ENCODE measurements at regions not wholly inside any gene's neighbourhood (a gene's known extent, or its start where the extent isn't known, plus 50 kb on each side); places are given as distances from the start of the nearest gene placed in this dataset.
"Not testable (repeated sequence)": the region's sequence is repeated elsewhere in the genome, so short reads cannot be mapped to it uniquely, and the experiment has no call there.

DNA sequence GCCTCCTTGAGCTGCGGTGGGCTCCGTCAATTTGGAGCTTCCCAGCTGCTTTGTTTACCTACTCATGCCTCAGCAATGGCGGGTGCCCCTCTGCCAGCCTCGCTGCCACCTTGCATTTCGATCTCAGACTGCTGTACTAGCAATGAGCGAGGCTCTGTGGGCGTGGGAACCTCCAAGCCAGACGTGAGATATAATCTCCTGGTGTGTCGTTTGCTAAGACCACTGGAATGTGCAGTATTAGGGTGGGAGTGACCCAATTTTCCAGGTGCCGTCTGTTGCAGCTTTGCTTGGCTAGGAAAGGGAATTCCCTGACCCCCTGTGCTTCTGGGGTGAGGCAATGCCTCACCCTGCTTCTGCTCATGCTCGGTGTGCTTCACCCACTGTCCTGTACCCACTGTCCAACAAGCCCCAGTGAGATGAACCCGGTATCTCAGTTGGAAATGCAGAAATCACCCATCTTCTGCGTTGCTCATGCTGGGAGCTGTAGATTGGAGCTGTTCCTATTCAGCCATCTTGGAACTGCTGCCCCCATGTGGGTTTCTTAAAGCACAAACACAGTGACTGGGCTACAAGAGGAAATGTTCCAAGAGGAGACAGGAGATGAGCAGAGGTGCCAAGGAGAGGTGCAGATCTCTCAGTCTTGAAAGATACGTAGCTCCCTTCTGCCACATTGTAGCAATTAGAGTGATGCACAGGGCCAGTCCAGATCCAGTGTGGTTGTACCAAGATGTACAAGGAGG, 193.0 kb upstream of the IGFBP7 start:
- DNase-seq, result no peak

DNA sequence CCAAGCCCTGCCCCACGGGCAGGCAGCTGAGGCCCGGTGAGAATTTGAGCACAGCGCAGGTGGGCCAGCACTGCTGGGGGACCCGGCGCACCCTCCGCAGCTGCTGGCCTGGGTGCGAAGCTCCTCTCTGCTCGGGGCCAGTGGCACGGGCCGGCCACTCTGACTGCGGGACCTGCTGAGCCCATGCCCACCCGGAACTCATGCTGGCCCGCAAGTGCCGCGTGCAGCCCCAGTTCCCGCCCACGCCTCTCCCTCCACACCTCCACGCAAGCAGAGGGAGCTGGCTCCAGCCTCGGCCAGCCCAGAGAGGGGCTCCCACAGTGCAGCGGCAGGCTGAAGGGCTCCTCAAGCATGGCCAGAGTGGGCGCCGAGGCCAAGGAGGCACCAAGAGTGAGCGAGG, 190.1 kb upstream of the IGFBP7 start:
- not testable (repeated sequence) for DNase-seq

DNA sequence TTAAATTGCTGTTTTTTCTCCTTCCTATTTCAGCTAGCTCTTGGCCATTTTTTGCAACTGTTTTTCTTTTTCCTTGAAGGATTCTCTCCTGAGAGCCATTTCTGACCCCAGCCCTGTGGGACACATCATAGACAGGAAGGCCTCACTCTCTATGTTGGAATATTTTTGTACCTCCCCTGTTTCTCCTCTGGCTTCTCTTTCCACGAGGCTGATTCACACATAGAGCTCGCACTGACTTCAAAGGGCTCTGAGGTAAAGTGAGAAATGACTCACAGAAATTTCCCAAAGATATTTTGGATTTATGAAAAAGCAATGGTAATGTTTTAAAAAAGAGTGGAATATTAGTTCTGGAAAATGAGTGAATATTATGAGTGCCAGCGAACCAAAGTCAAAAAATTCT, 181.7 kb upstream of the IGFBP7 start:
- DNase-seq, result no peak

DNA sequence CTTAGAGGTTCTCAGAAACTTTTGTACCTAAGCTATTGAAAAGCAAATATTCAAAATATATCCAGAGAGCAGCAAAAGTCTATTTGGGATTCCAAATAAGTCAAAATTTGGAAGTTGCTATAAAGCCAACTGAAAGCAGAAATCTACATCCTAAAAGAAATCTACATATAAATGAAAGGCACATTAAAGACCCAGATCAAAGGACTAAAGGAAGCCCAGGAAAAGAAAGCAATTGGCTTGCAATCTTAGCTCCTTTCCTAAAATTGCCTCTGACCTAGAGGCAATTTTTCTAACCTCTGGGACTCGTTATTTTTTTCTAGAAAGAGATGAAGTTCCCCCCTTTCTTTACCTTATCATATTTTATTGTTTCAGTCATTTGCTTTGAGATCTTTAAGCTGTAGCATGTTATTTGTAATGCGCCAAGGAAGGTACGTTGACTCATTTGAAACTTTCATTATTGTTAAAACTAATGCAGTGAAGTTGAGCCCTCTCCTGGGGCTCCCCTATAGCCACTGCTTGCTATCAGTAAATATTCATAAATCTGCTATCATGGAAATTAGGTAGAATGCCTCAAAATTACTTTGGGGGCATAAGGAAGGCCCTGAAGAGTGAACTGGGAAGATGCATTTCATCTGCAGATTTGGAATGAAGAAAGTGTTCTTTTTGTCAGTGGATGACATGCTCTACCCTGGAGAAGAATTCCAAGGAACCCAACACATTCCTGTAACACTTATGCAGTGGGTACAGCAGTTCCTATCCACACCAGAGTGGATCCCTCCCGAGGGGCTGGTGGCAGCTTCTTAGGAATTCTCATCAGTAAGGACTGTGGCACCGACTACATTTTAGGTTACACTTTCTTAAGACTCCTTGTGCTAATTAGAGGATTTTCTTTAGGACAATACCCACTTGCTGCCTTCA, 177.8 kb upstream of the IGFBP7 start:
- DNase-seq, result no peak

DNA sequence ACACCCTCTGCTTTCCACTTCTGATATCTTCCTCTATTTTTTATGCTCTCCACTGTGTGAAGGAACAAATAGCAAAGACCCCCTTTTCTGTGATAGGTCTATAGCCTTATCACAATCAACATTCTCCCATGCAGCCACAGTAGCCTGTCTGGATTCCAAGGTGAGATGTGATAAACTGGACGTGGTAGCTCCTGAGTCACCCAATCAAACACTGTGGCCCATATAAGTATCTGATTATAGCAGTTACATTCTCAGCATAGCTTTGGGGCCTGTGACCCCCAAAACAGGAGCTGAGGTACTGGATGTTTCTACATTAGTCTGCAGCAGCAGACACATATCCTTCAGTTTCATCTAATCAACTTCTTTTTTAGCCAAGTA, 172.7 kb upstream of the IGFBP7 start:
- DNase-seq, result no peak

DNA sequence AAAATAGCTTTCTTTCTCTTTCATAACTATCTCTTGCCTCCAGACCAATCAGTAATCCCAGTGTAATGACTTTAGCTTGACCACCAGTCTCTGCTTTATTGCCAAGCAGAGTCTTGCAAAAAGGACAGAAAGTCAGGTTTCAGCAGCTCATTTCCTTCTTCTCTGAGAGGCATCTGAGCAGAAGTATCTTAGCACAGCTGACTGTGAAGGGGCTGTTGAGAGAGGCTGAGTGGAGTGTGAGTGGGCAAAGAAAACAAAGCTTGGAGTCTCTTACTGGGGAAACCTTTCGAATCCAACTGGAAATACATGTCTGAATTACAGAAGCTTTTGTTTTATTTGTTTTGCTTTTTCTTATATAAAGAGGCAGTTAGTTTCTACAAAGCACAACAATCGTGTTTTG, 170.3 kb upstream of the IGFBP7 start:
- DNase-seq, result no peak

DNA sequence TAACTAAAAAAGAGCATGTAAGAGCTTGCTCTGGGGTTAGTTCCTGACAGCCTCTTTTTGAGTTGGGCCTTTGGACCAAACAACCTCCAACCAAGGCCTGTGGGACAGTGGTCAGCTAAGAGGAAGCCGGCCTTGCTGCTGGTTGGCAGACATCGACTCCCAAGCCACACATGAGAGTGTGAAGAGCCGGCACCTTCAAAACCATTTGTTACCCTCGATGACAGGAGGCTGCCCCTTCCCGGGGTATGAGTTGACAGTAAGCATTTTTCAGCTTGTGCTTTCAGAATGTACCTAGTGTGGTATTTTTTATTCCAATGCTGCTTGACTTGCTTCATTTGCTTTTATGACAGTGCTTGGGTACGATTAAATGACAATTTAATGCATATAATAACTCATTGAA, 168.6 kb upstream of the IGFBP7 start:
- no peak for DNase-seq

DNA sequence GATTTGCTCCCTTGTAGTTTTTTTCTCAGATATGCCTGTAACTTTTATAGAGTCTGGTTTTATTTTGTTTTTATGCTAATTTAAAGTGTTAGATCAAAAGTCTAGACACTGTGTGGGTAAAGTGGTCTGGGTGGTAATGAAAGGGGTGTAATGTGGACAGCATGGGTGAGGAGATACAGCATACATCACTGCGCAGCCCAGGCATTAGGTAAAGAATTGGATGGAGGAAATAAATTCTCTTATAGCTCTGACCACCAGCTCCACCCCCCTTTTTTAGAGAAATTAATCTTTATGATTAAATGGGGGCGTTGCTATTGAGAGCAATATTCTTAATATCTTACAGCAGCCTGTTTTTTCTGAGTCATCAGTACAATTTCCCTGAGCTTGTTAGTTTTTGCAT, 163.9 kb upstream of the IGFBP7 start:
- no peak for DNase-seq

DNA sequence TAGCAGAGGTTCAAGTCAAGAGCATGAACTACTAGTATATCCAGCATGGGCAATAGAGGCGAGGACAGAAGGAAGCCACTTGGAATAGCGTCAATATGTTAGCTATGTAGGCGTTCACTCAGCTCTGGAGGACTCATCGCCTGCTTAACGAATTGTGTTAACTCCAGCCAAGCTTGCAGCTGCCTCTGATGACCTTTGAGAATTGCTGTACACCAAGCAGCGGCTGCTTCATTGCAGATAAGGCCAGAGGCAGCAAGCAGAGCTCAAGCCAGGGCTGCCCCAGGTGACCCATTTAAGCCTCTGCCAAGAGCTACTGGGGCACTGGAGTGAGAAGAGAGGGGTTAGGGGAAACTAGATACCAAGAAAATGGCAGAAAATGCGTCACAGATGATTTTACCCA, 160.2 kb upstream of the IGFBP7 start:
- peak; percentile 46 for DNase-seq

DNA sequence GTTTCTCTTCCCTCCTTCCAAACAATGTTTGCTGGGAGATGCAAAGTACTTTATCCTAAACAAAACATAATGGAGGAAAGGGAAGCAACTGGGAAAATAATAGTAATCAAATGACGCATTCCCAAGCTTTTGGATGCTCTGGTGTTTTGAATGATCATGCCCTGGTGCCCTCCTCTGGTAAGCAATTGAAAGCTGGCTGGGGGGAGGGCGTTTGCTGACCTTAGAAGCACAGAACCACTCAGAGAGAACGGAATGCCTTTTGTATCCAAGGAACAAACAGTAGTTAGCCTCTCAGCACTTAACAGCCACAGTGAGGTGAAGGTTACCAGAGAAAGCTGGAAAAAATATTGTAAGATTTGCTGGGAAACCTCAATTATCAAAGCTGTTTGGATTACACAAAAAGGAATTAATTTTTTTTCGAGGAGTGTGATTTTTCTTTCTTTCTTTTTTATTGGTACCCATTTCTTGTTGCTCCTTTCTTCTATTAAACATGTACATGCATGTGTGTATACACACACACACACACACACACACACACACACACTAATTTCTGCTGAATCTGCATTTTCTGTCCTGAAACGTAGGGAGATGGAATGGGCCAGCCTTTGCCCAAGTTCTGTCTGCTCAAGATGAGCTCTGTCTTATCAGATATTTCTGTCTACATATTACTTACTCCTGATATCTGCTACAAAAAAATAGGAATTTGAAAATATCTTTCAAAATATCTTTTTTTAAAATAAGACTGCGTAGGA, 155.8 kb upstream of the IGFBP7 start:
- DNase-seq, result no peak

DNA sequence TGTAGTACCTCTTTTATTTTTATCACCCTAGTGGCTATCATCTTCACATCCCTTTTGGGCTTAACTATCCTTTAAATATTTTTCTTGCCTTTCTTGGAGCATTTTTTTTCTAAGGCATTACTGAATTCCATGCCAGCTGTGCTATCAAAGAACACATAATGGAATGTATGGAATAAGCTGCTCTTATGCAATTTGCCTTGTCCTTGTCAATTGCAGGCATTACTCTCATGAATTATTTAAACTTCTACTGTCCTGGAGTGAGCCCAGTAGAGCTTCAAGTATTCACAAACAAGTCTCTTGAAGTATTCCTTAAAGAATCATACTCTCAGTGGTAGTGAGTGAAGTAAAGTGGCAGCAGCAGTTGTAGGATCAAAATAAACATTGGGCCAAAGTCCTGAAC, 144.6 kb upstream of the IGFBP7 start:
- no peak for DNase-seq

DNA sequence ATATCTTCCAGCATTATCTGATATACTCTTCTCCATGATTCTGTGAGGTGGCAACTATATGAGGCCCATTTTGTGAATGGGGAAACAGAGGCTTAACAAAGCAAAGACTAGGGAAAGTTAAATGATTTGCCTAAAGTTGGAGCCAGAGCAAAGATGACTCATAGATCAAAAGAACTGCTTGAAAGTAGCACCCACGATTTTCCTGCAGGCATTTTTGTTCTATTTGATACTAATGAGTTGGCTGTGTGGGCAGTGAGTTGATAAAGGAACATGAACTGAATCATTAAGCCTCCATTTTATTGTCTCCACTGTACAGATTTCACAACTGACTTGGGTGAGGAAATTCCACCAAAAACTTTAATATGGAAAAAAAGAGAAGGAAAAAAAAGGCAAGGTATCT, 138.9 kb upstream of the IGFBP7 start:
- DNase-seq, result no peak

DNA sequence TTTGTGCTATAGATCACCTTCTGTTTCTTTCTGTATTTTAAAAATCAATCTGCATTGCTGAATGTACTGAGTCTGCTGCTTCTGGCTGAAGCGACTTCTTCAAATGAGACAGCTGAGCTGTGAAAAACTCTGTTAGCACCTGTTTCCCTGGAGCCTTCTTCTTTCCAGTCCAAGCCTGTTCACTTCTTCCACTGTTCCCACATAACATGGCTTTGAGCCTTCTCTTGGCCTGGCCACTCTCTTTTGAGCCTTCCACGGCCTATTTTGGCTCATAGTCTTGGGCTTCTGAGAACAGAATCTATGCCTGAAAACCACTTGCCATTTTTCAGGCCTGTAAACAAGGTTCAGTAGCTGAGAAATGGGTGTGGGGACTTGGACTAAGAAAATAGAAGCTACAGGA, 132.9 kb upstream of the IGFBP7 start:
- no peak for DNase-seq

DNA sequence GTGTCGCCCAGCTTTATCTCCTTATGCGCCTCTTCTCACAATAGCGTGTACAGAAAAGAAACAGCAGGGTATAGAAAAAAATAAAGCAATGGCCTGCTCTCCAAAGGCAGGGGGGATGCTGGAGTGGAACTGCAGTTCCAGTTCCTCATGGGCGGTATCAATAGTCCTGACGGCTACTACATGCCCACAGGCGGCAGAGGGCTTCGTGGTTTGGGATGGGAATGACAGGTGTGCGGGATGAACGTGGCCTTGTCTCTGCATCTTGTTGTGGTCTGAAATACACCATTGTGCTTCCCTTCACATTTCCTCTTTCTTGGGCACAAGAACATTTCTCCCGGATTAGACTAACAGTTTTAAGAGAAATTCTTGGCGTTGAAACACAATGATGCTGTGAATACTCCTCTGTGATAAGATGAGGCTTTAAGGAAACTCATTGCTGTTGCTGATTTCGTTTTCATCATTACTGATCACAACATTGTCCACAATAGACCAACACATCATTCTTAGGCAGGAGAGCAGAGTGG, 124.1 kb upstream of the IGFBP7 start:
- DNase-seq, result no peak

DNA sequence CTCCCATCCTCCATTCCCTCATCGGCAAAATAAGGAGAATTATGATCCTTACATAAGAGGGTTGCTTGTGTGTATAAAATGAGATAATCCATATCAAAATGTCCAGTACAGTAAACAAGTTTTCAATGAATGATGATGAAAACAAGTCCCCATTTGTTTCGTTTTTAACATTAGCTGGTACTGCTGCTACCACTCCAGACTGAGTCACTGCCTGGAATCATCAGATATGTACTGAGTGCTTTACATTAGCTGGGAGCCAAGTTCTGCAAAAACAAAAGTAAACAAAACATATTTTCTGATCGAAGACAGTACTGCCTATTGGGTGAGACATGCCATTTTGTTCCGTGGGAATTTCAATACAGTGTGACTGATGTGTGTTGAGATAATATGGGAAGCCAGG, 123.2 kb upstream of the IGFBP7 start:
- no peak for DNase-seq

DNA sequence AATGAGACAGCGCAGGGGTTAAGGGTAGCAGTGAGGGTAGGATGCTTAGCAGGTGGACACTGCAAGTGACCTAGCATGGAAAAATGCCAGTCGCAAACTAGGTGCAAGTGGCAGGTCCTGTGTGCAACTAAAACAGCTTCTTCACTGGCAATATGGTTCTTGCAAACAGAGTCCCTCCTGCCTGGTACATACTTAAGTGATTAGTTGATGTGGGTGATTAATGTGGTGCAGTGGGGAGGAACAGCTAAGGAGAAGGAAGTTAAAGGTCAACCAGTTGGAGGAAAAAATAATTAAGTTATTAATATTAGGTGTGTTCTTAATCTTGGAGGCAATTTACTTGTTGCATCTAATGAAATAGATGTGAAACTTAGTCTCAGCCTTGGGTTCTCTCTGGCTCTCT, 121.6 kb upstream of the IGFBP7 start:
- no peak for DNase-seq

DNA sequence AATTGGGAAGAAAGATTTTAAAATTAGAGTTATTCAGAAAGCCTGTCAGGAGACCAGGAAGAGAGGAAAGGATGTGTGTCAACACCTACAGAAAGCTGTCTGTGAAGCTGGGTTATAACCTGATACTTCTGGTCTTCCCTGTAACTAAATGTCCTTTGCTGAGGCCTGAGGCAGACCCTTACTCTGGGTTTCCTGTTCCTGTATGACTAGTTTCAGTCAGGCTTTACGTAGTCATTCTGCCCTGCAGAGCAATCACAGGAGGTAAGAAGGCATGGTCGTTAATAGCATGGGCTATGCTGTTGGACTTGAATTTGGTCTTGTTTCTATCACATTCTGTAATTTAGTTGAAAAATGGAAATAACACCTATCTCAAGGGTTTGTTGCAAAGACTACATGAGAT, 110.5 kb upstream of the IGFBP7 start:
- no peak for DNase-seq

DNA sequence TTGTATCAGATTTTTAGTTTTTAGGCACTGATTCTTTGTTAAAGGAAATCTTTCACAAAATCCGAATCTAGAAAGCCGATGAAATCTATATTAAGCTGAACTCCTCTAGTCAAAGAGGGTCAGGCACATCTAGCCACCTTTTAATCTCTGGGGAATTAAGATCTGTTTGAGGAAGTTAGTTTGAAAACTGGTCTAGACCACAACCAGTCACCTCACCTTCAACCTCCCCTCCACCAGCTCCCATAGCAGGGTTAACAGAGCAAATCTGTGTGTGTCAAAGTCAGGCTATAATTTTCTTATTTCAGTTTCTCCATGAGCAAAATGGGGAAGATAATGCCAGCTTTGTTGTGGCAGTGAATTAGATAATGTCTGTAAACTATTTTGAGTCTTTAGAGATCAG, 110.0 kb upstream of the IGFBP7 start:
- no peak for DNase-seq

DNA sequence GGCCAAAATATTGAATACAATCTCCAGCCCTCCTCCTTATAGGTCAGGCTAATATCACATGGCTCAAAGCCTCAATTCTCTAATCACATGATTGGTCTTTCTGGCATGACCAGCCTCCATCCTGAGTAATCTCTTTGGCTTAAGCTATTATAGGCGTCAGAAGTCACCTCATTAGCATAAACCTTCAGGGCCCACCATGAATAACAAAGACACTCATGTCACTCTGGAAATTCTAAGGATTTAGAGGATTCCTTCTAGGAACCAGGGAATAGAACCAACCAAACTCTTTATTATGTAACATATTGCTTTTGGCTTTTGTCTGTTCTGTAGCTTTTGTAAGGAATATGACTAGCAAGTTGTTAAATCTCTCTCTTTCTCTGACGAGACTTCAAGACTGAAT, 109.2 kb upstream of the IGFBP7 start:
- DNase-seq, result no peak

DNA sequence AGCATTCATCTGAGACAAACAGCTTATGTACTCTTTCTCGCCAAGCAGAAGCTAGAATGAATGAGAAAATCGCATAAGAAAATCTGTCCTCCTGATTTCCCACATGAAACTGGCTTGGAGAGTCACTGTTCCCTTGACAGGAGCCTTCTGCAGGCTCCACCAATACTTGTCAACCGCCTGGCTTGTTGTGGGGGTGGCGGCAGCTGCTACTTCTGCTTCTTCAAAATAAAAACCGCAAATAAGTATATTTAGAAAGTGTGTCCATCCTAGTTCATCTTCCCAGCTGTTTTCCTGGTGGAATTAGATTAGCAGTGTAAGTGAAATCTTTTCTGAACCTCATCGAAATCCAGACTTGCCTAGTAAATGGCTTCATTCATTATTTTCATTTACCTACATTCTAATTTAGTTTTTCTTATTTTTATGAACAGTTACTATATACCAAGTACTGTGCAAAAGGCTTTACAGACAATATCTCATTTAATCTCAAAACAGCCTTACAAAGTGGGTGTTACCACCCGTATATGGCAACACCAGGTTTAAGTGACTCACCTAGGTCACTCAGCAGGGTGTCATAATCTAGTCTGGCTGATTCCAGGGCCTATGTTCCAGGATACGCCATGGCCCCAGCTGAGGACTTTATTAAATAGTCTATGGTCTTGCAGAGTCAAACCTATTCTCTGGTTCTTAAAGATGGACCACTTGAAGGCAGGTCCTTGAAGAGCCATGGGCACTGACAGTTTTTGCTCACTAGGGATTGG, 104.6 kb upstream of the IGFBP7 start:
- DNase-seq, result no peak

DNA sequence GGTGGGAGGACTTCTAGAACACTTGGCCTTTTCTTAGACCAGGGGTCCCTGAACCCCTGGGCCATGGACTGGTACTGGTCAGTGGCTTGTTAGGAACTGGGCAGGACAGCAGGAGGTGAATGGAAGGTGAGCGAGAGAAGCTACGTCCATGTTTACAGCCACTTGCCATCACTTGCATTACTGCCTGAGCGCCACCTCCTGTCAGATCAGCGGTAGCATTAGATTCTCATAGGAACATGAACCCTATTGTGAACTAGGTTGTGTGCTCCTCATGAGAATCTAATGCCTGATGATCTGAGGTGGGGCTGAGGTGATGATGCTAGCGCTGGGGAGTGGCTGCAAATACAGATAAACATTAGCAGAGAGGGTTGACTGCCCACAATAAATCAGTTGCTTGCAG, 100.9 kb upstream of the IGFBP7 start:
- DNase-seq, result no peak

DNA sequence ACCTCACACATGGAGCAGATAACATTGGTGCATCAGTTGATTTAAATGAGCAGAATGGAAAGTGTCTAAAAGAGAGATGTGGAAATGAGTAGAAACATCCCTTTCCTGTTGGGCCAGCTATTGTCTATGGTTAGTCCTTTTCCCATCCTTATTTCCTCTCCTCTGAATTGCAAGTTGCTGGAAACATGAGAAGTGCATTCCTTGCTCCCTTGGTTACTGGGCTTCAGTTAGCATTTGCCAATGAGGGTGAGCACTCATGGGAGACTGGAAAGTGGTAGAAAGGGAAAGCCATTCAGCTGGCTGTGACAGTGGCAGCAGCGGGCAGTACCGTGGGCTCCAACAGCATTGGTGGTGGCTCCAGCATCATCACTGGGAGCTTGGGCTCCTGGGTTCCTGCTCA, 96.0 kb upstream of the IGFBP7 start:
- no peak for DNase-seq

DNA sequence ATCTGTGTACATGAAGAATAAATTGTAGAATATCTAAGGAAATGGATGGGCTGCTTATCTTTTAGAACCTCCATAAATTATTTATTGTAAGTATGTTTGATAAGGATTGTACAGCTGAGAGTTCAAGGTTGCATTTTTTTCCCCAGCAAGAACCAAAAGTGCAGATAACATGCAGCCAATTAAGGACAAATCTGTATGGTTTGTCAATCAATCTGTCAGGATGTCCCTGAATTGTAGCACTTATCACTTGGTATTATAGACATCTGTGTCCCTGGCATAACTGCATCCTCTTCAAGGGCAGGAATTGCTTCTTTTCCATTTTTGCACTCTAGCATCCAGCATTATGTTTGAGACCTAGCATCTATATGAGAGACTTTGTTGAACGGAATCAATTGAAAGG, 95.4 kb upstream of the IGFBP7 start:
- no peak for DNase-seq

All from right forelimb (tissue), 1 donor.